Natural killer cell (primary cell): ENCODE measurements at regions not wholly inside any gene's neighbourhood (a gene's known extent, or its start where the extent isn't known, plus 50 kb on each side); places are given as distances from the start of the nearest gene placed in this dataset.
A peak's percentile ranks its signal among the peaks of the same experiment; 100 is the strongest.
"Not testable (repeated sequence)": the region's sequence is repeated elsewhere in the genome, so short reads cannot be mapped to it uniquely, and the experiment has no call there.

Experiments
- ATAC-seq, 3 donors: fragments of 150-1000 bp in 2 of 3; fragments of 200-7000 bp in 1 of 3; cut with Tn5 transposase; 1 replicate in 1 of 3; 2 replicates in 2 of 3; pipeline ENCODE4 v1.10.0; 2021; ENCODE audit warnings: mild to moderate bottlenecking in 2 of 3, moderate library complexity in 2 of 3
- DNase-seq, 2 donors: peaks; one replicate each; pipeline versions ENCODE4 v3.0.0 to v3.0.0-alpha.2; 2013 to 2021; ENCODE audit warnings: mixed read lengths in 1 of 2
- H3K27ac ChIP-seq: one replicate; pipeline ENCODE4 v1.5.1; 2013; ENCODE audit warnings: mild to moderate bottlenecking, low read length
- H3K27me3 ChIP-seq: one replicate; pipeline ENCODE4 v1.6.1; 2013; ENCODE audit warnings: low read length; ENCODE audit not compliant: control insufficient read depth, insufficient read depth
- H3K36me3 ChIP-seq: one replicate; pipeline ENCODE4 v1.6.1; 2013; ENCODE audit warnings: low read length; ENCODE audit not compliant: control insufficient read depth, insufficient read depth
- H3K4me1 ChIP-seq: one replicate; pipeline ENCODE4 v1.6.1; 2013; ENCODE audit warnings: low read length; ENCODE audit not compliant: control insufficient read depth, insufficient read depth
- H3K4me3 ChIP-seq: one replicate; pipeline ENCODE4 v1.5.1; 2013; ENCODE audit warnings: low read length
- H3K9me3 ChIP-seq: one replicate; pipeline ENCODE4 v1.6.1; 2013; ENCODE audit warnings: low read length; ENCODE audit not compliant: control insufficient read depth, insufficient read depth
- H3K27ac Mint-ChIP-seq, 2 donors: one replicate each; pipeline ENCODE4 v1.8.0; 2022; ENCODE audit warnings: mild to moderate bottlenecking in 2 of 2, mixed read lengths in 2 of 2, moderate library complexity in 1 of 2
- H3K27me3 Mint-ChIP-seq, 2 donors: one replicate each; pipeline ENCODE4 v1.8.0; 2022; ENCODE audit warnings: low read depth in 2 of 2, mixed read lengths in 2 of 2
- H3K36me3 Mint-ChIP-seq: one replicate; pipeline ENCODE4 v1.8.0; 2022; ENCODE audit warnings: mixed read lengths
- H3K4me1 Mint-ChIP-seq, 2 donors: one replicate each; pipeline ENCODE4 v1.8.0; 2022; ENCODE audit warnings: mixed read lengths in 2 of 2
- H3K4me3 Mint-ChIP-seq: one replicate; pipeline ENCODE4 v1.8.0; 2022; ENCODE audit warnings: mild to moderate bottlenecking, moderate library complexity, mixed read lengths
- H3K9me3 Mint-ChIP-seq, 2 donors: one replicate each; pipeline ENCODE4 v1.8.0; 2022; ENCODE audit warnings: mixed read lengths in 2 of 2
- WGBS: methylation state at CpG from one replicate; pipeline ENCODE4 v1.1.7; 2013; ENCODE audit warnings: missing lambda C conversion rate; ENCODE audit not compliant: insufficient coverage; 5-methylcytosine and 5-hydroxymethylcytosine counted together
- intact Hi-C: fragments of 100-400 bp; cut with micrococcal nuclease; formaldehyde crosslinking; loops from one replicate; pipeline ENCODE4 v1.14.2; 2022
- TF ChIP-seq, protein P1 (sequence below): fragments of 200-600 bp; IDR thresholded peaks from one replicate; pipeline ENCODE4 v1.8.0; 2022; ENCODE audit warnings: antibody characterized with exemption

DNA sequence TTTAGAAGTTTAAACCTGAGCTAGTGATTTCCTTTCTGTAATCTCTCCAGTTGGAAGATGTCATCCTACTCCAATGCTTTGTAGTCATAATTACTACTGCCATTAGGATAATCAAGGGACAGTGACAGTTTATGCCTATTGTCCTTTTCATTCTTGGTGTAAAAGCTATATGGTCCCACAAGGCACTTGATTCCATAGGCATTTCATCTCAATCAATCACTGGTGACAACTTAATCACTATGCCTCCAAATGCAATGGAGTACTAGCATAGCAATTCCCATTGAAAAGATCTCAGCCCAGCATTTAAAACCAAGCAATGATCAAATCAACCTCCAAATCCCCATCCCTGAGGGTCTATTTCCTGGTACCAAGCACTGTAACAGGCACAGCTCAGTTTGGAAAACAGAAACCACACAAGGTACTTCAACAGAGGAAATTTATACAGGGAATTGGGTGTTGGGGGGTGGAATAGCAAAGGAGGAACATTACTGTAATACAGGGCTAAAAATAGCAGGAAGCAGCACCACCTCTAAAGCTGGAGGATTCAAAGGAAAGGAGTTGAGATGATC is 51.0 kb downstream of the FHIP2A start:
- TF ChIP-seq, protein P1, sequence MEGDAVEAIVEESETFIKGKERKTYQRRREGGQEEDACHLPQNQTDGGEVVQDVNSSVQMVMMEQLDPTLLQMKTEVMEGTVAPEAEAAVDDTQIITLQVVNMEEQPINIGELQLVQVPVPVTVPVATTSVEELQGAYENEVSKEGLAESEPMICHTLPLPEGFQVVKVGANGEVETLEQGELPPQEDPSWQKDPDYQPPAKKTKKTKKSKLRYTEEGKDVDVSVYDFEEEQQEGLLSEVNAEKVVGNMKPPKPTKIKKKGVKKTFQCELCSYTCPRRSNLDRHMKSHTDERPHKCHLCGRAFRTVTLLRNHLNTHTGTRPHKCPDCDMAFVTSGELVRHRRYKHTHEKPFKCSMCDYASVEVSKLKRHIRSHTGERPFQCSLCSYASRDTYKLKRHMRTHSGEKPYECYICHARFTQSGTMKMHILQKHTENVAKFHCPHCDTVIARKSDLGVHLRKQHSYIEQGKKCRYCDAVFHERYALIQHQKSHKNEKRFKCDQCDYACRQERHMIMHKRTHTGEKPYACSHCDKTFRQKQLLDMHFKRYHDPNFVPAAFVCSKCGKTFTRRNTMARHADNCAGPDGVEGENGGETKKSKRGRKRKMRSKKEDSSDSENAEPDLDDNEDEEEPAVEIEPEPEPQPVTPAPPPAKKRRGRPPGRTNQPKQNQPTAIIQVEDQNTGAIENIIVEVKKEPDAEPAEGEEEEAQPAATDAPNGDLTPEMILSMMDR: no peak
- ATAC-seq (no peak), DNase-seq (no peak)
- peaks cover 6% of the 10 kb centered on the region for H3K4me1 ChIP-seq
- no peaks in the 10 kb centered on the region for H3K36me3 ChIP-seq
- Mint-ChIP-seq H3K4me3 (no peak overlapping the region), H3K27ac (no peak overlapping the region), H3K27me3 (peaks cover 30 to 38% of the 10 kb centered on the region in 2 donors), H3K36me3 (no peaks in the 10 kb centered on the region), H3K4me1 (peaks cover 0 to 7% of the 10 kb centered on the region in 2 donors), H3K9me3 (no peaks in the 10 kb centered on the region)
- intact Hi-C loops: no loop called here
- H3K27me3 ChIP-seq: no peaks in the 10 kb centered on the region
- no peak overlapping the region for H3K4me3 ChIP-seq
- H3K27ac ChIP-seq: no peak overlapping the region
- no peaks in the 10 kb centered on the region for H3K9me3 ChIP-seq

DNA sequence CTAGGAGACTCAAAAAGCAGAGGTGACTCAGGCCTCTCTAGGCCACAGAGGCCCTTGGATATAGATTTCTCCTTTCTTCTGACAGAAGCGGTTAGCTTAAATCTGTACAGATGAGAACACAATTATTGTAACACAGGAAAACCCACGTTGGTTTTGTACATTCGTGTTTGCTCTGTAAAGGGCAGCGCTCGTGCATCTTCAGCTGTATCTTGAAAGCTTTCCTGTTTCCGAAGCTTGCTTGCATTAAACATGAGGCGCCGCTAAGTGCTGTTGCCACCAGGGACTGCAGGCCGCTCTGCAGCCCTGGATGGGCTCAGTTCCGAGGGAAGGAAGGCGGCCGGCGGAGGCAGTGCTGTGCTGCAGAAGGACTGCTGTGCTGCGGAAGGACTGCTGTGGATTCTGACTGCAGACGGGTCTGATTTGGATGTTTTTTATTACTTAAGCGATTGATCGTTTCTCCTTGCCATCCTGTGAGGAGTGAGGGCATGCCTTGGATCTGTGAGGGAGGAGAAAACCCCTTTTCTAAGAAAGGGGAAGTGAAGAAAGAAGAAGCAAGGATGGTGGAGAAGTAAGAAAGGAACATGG is 53.3 kb downstream of the FHIP2A start:
- Histone ChIP-seq H3K4me1 (peaks cover 6% of the 10 kb centered on the region), H3K36me3 (no peaks in the 10 kb centered on the region), H3K9me3 (no peaks in the 10 kb centered on the region), H3K4me3 (no peak overlapping the region), H3K27ac (no peak overlapping the region), H3K27me3 (no peaks in the 10 kb centered on the region)
- Mint-ChIP-seq H3K36me3 (no peaks in the 10 kb centered on the region), H3K4me3 (no peak overlapping the region), H3K4me1 (peaks cover 0 to 15% of the 10 kb centered on the region in 2 donors), H3K9me3 (no peaks in the 10 kb centered on the region), H3K27ac (no peak overlapping the region), H3K27me3 (peaks cover 30 to 55% of the 10 kb centered on the region in 2 donors)
- intact Hi-C loops: loop anchor here (5.0 kb wide), 2 partner anchors 323 to 403 kb away; no protein-coding TSS in a partner anchor
- DNase-seq: peak in 1 of 2 donors; percentile 17
- ATAC-seq: peak in 1 of 3 donors; percentile 68
- TF ChIP-seq, protein P1: no peak
- whole genome bisulfite sequencing: 14% methylated on average over 17 of the region's 17 CpGs

DNA sequence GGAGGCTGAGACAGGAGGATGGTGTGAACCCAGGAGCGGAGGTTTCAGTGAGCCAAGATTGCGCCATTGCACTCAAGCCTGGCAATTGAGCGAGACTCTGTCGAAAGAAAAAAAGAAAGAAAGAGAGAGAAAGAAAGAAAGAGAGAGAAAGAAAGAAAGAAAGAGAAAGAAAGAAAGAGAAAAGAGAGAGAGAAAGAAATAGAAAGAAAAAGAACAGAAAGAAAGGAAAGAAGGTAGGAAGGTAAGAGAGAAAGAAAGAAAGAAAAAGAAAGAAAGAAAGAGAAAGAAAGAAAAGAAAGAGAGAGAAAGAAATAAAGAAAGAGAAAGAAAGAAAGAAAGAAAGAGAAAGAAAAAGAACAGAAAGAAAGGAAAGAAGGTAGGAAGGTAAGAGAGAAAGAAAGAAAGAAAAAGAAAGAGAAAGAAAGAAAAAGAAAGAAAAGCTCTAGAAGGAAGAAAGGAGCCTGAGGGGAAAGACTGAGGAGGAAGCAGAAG is 54.1 kb downstream of the FHIP2A start:
- H3K27ac ChIP-seq, H3K36me3 ChIP-seq, H3K27me3 ChIP-seq, H3K4me3 Mint-ChIP-seq, H3K9me3 Mint-ChIP-seq, H3K36me3 Mint-ChIP-seq, H3K4me3 ChIP-seq, ATAC-seq, H3K9me3 ChIP-seq, H3K27ac Mint-ChIP-seq, H3K4me1 ChIP-seq, DNase-seq: not testable (repeated sequence)
- peaks cover 30 to 55% of the 10 kb centered on the region in 2 donors for H3K27me3 Mint-ChIP-seq
- peaks cover 0 to 15% of the 10 kb centered on the region in 2 donors for H3K4me1 Mint-ChIP-seq
- 91% methylated on average over 4 of the region's 4 CpGs for WGBS
- intact Hi-C loops: loop anchor here (5.0 kb wide), 2 partner anchors 323 to 403 kb away; no protein-coding TSS in a partner anchor

DNA sequence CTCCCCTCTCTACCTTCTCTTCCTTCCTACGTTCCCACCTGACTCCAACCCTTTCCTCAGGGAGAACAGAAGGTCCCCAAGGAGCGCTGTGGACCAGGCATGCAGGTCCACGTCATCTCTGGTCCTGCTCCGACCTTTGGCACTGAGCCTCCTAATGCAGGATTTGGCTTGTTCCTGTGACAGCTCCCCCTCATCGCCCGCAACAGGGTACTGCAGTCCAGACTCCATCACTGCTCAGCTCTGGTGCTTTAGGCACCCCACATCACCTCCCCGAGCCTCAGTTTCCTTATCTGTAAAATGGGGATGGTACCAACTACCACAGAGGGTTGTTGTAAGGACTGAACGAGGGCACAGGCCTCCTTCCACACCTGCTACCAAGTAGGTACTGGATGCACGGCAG is 54.6 kb downstream of the FHIP2A start:
- Mint-ChIP-seq H3K9me3 (no peaks in the 10 kb centered on the region), H3K27ac (no peak overlapping the region), H3K36me3 (no peaks in the 10 kb centered on the region), H3K4me1 (peaks cover 0 to 15% of the 10 kb centered on the region in 2 donors), H3K4me3 (no peak overlapping the region), H3K27me3 (peaks cover 30 to 55% of the 10 kb centered on the region in 2 donors)
- H3K27ac ChIP-seq: no peak overlapping the region
- no peak for DNase-seq
- TF ChIP-seq, protein P1: no peak
- ATAC-seq: no peak
- WGBS: 94% methylated on average over 9 of the region's 9 CpGs
- no peaks in the 10 kb centered on the region for H3K9me3 ChIP-seq
- H3K4me1 ChIP-seq: peaks cover 6% of the 10 kb centered on the region
- H3K36me3 ChIP-seq: no peaks in the 10 kb centered on the region
- intact Hi-C loops: loop anchor here (5.0 kb wide), 2 partner anchors 324 to 404 kb away; no protein-coding TSS in a partner anchor
- no peaks in the 10 kb centered on the region for H3K27me3 ChIP-seq
- no peak overlapping the region for H3K4me3 ChIP-seq
